GM12872 (cell line): ENCODE measurements at regions not wholly inside any gene's neighbourhood (a gene's known extent, or its start where the extent isn't known, plus 50 kb on each side); places are given as distances from the start of the nearest gene placed in this dataset.

Source experiments
- CTCF ChIP-seq: IDR thresholded peaks from 3 replicates; pipeline ENCODE4 v1.5.1; 2011; ENCODE audit warnings: low read depth, mild to moderate bottlenecking, low read length, moderate library complexity; ENCODE audit not compliant: insufficient read depth

GRCh38 chr13:42373048-42373812 lies 101.3 kb downstream of the AKAP11 start:
- TF ChIP-seq CTCF, result no peak

- no peak for TF ChIP-seq CTCF
Measured at GRCh38 chr13:42375663-42376062, 103.7 kb downstream of the AKAP11 start.

GRCh38 chr13:42377640-42378382 lies 105.9 kb downstream of the AKAP11 start:
- TF ChIP-seq CTCF, result no peak

- TF ChIP-seq CTCF, result no peak
Measured at GRCh38 chr13:42378383-42378780, 106.4 kb downstream of the AKAP11 start.

- TF ChIP-seq CTCF, result no peak
Measured at GRCh38 chr13:42379241-42379640, 107.3 kb downstream of the AKAP11 start.

- no peak for TF ChIP-seq CTCF
Measured at GRCh38 chr13:42380420-42381164, 108.6 kb downstream of the AKAP11 start.

- no peak for TF ChIP-seq CTCF
Measured at GRCh38 chr13:42381165-42381425, 109.1 kb downstream of the AKAP11 start.
